Osteoblast (primary cell): ENCODE measurements at regions not wholly inside any gene's neighbourhood (a gene's known extent, or its start where the extent isn't known, plus 50 kb on each side); places are given as distances from the start of the nearest gene placed in this dataset.
A peak's percentile ranks its signal among the peaks of the same experiment; 100 is the strongest.

Experiments
- DNase-seq: peaks from one replicate; pipeline ENCODE4 v3.0.0; 2011; ENCODE audit warnings: low spot score, mixed read lengths; ENCODE audit not compliant: insufficient read length; ENCODE audit errors: missing footprints
- H2AFZ ChIP-seq: 2 replicates; pipeline ENCODE4 v1.6.0; 2011; ENCODE audit warnings: mild to moderate bottlenecking, low read length
- H3K27ac ChIP-seq: 2 replicates; pipeline ENCODE4 v1.5.1; 2011; ENCODE audit warnings: mild to moderate bottlenecking, low read depth, low read length, moderate library complexity
- H3K27me3 ChIP-seq: 2 replicates; pipeline ENCODE4 v1.6.0; 2012; ENCODE audit warnings: mild to moderate bottlenecking, control low read depth, inconsistent platforms, low read length, moderate library complexity; ENCODE audit not compliant: insufficient read depth
- H3K36me3 ChIP-seq: 2 replicates; pipeline ENCODE4 v1.5.1; 2011; ENCODE audit warnings: mild to moderate bottlenecking, low read length, control low read depth, moderate library complexity; ENCODE audit not compliant: insufficient read depth
- H3K4me1 ChIP-seq: 2 replicates; pipeline ENCODE4 v1.5.1; 2011; ENCODE audit warnings: mild to moderate bottlenecking, low read length, control low read depth, moderate library complexity; ENCODE audit not compliant: insufficient read depth
- H3K4me2 ChIP-seq: 2 replicates; pipeline ENCODE4 v1.6.0; 2011; ENCODE audit warnings: mild to moderate bottlenecking, low read length; ENCODE audit not compliant: insufficient read depth
- H3K4me3 ChIP-seq: fragments of 200-600 bp; sonication (generic); 3 replicates; pipeline ENCODE4 v1.5.1; 2012; ENCODE audit warnings: mild to moderate bottlenecking, low read length, inconsistent platforms; ENCODE audit not compliant: insufficient read depth
- H3K79me2 ChIP-seq: 2 replicates; pipeline ENCODE4 v1.6.0; 2012; ENCODE audit warnings: mild to moderate bottlenecking, low read length, control low read depth, inconsistent platforms; ENCODE audit not compliant: insufficient read depth
- H3K9me3 ChIP-seq: 2 replicates; pipeline ENCODE4 v1.5.1; 2011; ENCODE audit warnings: low read depth, low read length, control low read depth
- H4K20me1 ChIP-seq: 2 replicates; pipeline ENCODE4 v1.6.0; 2012; ENCODE audit warnings: mild to moderate bottlenecking, low read length, control low read depth; ENCODE audit not compliant: insufficient read depth
- CTCF ChIP-seq: IDR thresholded peaks from 2 replicates; pipeline ENCODE4 v1.5.1; 2011; ENCODE audit warnings: mild to moderate bottlenecking, low read depth, low read length, moderate library complexity; ENCODE audit errors: extremely low read depth

GRCh38 chr22:49678842-49679170 is 148.9 kb downstream of the BRD1 start:
- no peaks in the 10 kb centered on the region for H3K79me2 ChIP-seq
- no peak for TF ChIP-seq CTCF
- H3K9me3 ChIP-seq, result no peaks in the 10 kb centered on the region
- H3K36me3 ChIP-seq, result no peaks in the 10 kb centered on the region
- H3K27me3 ChIP-seq, result no peaks in the 10 kb centered on the region
- H3K4me2 ChIP-seq, result no peak overlapping the region
- H3K4me3 ChIP-seq, result no peak overlapping the region
- H4K20me1 ChIP-seq, result no peaks in the 10 kb centered on the region
- no peaks in the 10 kb centered on the region for H3K4me1 ChIP-seq
- DNase-seq, result peak; percentile 59
- no peak overlapping the region for H3K27ac ChIP-seq
- no peak overlapping the region for H2AFZ ChIP-seq

DNA sequence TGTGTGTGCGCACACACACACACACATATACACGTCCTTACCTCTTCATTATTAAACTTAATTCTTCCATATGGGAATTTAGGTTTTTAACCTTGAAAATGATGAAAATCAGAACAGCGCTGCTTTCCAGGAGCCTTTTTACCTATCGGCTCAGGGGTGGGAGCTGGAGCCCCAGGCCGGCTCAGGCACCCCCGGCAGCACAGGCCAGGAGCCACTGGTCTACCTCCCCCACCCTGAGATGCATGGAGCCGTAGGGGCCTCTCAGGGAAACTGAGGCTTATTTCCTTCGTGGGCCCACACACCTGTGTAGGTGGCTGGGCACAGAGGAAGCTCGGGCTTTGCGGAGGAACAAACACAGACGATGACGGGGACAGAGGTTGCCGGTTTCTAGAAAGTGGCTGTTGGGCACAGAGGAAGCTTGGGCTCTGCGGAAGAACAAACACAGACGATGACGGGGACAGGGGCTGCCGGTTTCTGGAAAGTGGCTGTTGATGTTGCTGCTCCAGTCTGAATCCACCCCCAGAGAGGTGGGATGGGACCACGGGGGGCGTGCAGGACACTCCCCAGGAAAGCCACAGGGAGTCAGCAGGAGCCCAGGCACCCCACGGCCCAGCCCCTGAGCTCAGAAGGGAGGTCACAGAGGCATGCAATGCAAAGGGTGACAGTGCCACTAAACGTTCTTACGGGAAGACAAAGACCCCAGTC is 149.4 kb downstream of the BRD1 start:
- Histone ChIP-seq H3K4me3 (no peak overlapping the region), H3K4me2 (no peak overlapping the region), H3K4me1 (no peaks in the 10 kb centered on the region), H2AFZ (no peak overlapping the region), H3K79me2 (no peaks in the 10 kb centered on the region), H3K36me3 (no peaks in the 10 kb centered on the region), H3K9me3 (no peaks in the 10 kb centered on the region), H4K20me1 (no peaks in the 10 kb centered on the region), H3K27me3 (no peaks in the 10 kb centered on the region), H3K27ac (no peak overlapping the region)
- DNase-seq, result peak; percentile 6
- no peak for TF ChIP-seq CTCF

GRCh38 chr22:49677495-49677889 is 150.2 kb downstream of the BRD1 start:
- Histone ChIP-seq H3K27me3 (no peaks in the 10 kb centered on the region), H3K9me3 (no peaks in the 10 kb centered on the region), H3K4me2 (no peak overlapping the region), H3K4me1 (no peaks in the 10 kb centered on the region), H4K20me1 (no peaks in the 10 kb centered on the region), H3K4me3 (no peak overlapping the region), H3K36me3 (no peaks in the 10 kb centered on the region), H3K27ac (no peak overlapping the region), H3K79me2 (no peaks in the 10 kb centered on the region), H2AFZ (no peak overlapping the region)
- peak; percentile 72 for DNase-seq
- no peak for TF ChIP-seq CTCF

- peak; percentile 49 for DNase-seq
- Histone ChIP-seq H4K20me1 (no peaks in the 10 kb centered on the region), H3K4me1 (no peaks in the 10 kb centered on the region), H3K4me2 (no peak overlapping the region), H3K27me3 (peaks cover under 1% of the 10 kb centered on the region), H2AFZ (no peak overlapping the region), H3K79me2 (no peaks in the 10 kb centered on the region), H3K36me3 (no peaks in the 10 kb centered on the region), H3K9me3 (no peaks in the 10 kb centered on the region), H3K4me3 (no peak overlapping the region), H3K27ac (no peak overlapping the region)
- TF ChIP-seq CTCF, result no peak
Measured at GRCh38 chr22:49676783-49677494, 150.7 kb downstream of the BRD1 start.
